SU-DHL-6 (cell line): ENCODE measurements at regions not wholly inside any gene's neighbourhood (a gene's known extent, or its start where the extent isn't known, plus 50 kb on each side); places are given as distances from the start of the nearest gene placed in this dataset.

Source experiments
- EZH2phosphoT487 ChIP-seq: fragments of 200-600 bp; sonication (generic), shearing (Covaris generic); conservative IDR thresholded peaks from 2 replicates; pipeline ENCODE4 v1.6.1; 2018; ENCODE audit warnings: mild to moderate bottlenecking, antibody characterized with exemption, low read length, moderate library complexity, mixed read lengths
- TF ChIP-seq, protein P1 (sequence below): fragments of 200-600 bp; sonication (generic); IDR thresholded peaks from one replicate; pipeline ENCODE4 v1.5.1; 2017; ENCODE audit warnings: antibody characterized with exemption, mild to moderate bottlenecking, low read length, moderate library complexity; ENCODE audit not compliant: insufficient read depth, poor library complexity, severe bottlenecking

DNA sequence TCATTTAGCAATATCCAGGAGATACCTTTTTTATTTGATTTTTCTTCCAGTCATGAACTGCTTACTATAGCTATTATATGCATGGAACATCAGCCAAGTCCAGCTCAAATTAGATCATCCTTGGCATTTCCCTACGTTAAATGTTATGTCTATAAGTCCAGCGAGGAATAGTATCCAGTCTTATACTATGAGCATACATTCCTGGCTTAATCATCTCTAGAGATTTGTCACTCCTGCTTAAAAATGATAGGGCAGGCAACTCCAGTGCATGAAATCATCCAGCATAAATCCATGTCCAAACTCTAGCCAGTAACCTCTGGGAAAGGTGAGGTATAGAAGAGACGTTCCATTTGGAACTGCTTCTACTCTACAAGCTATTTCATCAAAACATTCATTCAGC, 126.7 kb upstream of the VCX2 start:
- TF ChIP-seq, protein P1, sequence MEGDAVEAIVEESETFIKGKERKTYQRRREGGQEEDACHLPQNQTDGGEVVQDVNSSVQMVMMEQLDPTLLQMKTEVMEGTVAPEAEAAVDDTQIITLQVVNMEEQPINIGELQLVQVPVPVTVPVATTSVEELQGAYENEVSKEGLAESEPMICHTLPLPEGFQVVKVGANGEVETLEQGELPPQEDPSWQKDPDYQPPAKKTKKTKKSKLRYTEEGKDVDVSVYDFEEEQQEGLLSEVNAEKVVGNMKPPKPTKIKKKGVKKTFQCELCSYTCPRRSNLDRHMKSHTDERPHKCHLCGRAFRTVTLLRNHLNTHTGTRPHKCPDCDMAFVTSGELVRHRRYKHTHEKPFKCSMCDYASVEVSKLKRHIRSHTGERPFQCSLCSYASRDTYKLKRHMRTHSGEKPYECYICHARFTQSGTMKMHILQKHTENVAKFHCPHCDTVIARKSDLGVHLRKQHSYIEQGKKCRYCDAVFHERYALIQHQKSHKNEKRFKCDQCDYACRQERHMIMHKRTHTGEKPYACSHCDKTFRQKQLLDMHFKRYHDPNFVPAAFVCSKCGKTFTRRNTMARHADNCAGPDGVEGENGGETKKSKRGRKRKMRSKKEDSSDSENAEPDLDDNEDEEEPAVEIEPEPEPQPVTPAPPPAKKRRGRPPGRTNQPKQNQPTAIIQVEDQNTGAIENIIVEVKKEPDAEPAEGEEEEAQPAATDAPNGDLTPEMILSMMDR: no peak
- no peak for TF ChIP-seq EZH2phosphoT487
